ENCODE measurements at regions not wholly inside any gene's neighbourhood (a gene's known extent, or its start where the extent isn't known, plus 50 kb on each side); places are given as distances from the start of the nearest gene placed in this dataset.

GRCh38 chr3:152706991-152707713 is 127.8 kb upstream of the P2RY1 start:
- Histone ChIP-seq H3K36me3 (no peaks in the 10 kb centered on the region), H3K4me3 (no peak overlapping the region), H3K27ac (no peak overlapping the region), H3K9me3 (no peaks in the 10 kb centered on the region), H3K4me1 (no peaks in the 10 kb centered on the region), H3K27me3 (replicated peaks in 1 of 7) (no peaks in the 10 kb centered on the region)
- TF ChIP-seq POLR2AphosphoS5 (IDR thresholded peaks at IDR 0.05) (no peak), CTCF (IDR thresholded peaks at IDR 0.05 in 8 of 11, conservative IDR thresholded peaks at IDR 0.05 in 3 of 11) (no peak), POLR2A (IDR thresholded peaks at IDR 0.05) (no peak)
- DNase-seq, result no peak
- intact Hi-C loops (cut with DNase I; ENCODE audit: low total_unique reads), result no loop called here
- 57 to 68% (median 62%) methylated on average over 4 of the region's 4 CpGs for WGBS, 5 donors

GRCh38 chr3:152709659-152710058 is 125.3 kb upstream of the P2RY1 start:
- intact Hi-C loops (cut with DNase I; ENCODE audit: low total_unique reads), result no loop called here
- H3K9me3 ChIP-seq, result no peaks in the 10 kb centered on the region
- H3K27me3 ChIP-seq (replicated peaks in 1 of 7), result no peaks in the 10 kb centered on the region
- 84 to 90% (median 87%) methylated on average over 3 of the region's 3 CpGs for WGBS, 5 donors
- no peaks in the 10 kb centered on the region for H3K36me3 ChIP-seq
- no peak for DNase-seq
- H3K27ac ChIP-seq, result no peak overlapping the region
- TF ChIP-seq CTCF (IDR thresholded peaks at IDR 0.05 in 8 of 11, conservative IDR thresholded peaks at IDR 0.05 in 3 of 11) (no peak), POLR2AphosphoS5 (IDR thresholded peaks at IDR 0.05) (no peak), POLR2A (IDR thresholded peaks at IDR 0.05) (no peak)
- H3K4me3 ChIP-seq, result no peak overlapping the region
- no peaks in the 10 kb centered on the region for H3K4me1 ChIP-seq

GRCh38 chr3:152710549-152710948 is 124.4 kb upstream of the P2RY1 start:
- WGBS, 5 donors, result 76 to 89% (median 85%) methylated on average over 3 of the region's 3 CpGs
- Histone ChIP-seq H3K9me3 (no peaks in the 10 kb centered on the region), H3K4me1 (no peaks in the 10 kb centered on the region), H3K36me3 (no peaks in the 10 kb centered on the region), H3K27me3 (replicated peaks in 1 of 7) (no peaks in the 10 kb centered on the region), H3K27ac (no peak overlapping the region), H3K4me3 (no peak overlapping the region)
- intact Hi-C loops (cut with DNase I; ENCODE audit: low total_unique reads), result no loop called here
- no peak for DNase-seq
- TF ChIP-seq POLR2AphosphoS5 (IDR thresholded peaks at IDR 0.05) (no peak), CTCF (IDR thresholded peaks at IDR 0.05 in 8 of 11, conservative IDR thresholded peaks at IDR 0.05 in 3 of 11) (no peak), POLR2A (IDR thresholded peaks at IDR 0.05) (no peak)

GRCh38 chr3:152713989-152714388 is 120.9 kb upstream of the P2RY1 start:
- TF ChIP-seq POLR2AphosphoS5 (IDR thresholded peaks at IDR 0.05) (no peak), POLR2A (IDR thresholded peaks at IDR 0.05) (no peak), CTCF (IDR thresholded peaks at IDR 0.05 in 8 of 11, conservative IDR thresholded peaks at IDR 0.05 in 3 of 11) (no peak)
- Histone ChIP-seq H3K36me3 (no peaks in the 10 kb centered on the region), H3K27ac (no peak overlapping the region), H3K9me3 (no peaks in the 10 kb centered on the region), H3K27me3 (replicated peaks in 1 of 7) (no peaks in the 10 kb centered on the region), H3K4me1 (no peaks in the 10 kb centered on the region), H3K4me3 (no peak overlapping the region)
- no peak for DNase-seq
- intact Hi-C loops (cut with DNase I; ENCODE audit: low total_unique reads), result no loop called here
